ENCODE measurements at regions not wholly inside any gene's neighbourhood (a gene's known extent, or its start where the extent isn't known, plus 50 kb on each side); places are given as distances from the start of the nearest gene placed in this dataset.
A peak's percentile ranks its signal among the peaks of the same experiment; 100 is the strongest.
"Not testable (repeated sequence)": the region's sequence is repeated elsewhere in the genome, so short reads cannot be mapped to it uniquely, and the experiment has no call there.

DNA sequence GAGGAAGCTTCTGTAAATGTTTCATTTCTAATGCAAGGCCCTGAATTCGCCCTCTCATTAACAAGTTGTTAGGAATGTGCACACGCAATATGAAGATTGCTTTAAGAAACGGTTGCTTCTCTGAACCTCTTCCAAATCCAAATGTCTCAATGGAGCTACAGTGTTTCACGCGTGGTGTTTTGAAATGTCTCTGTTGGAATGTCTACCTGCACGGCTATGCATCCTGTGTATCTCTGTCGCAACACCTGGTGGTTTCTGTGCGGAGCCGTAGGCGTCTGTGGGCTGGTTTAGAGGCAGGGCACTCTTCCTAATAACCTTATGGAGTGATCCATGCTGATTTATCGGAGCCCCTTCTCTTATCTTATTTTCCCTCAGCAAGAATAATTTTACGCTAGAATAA lies 1584.2 kb upstream of the SLC10A2 start:
- no peak for DNase-seq

DNA sequence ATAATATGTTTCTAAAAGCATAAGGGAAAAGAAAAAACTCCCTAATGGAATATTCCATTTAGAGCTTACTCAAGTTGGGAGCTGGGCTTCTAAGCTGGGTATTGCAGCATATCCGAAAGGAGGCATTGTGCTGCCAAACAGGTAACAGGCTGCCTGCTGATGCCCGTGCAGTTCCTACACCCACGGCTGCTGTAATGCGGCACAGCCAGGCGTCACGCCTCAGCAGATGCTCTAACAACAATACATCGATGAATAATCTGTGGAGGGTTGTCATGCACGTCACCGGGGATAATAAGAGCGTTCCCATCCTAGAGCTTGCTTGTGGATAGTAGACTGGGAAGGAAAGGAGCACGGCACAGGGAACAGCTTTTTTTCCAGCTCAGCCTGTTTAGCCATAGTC lies 1582.1 kb upstream of the SLC10A2 start:
- DNase-seq = no peak

DNA sequence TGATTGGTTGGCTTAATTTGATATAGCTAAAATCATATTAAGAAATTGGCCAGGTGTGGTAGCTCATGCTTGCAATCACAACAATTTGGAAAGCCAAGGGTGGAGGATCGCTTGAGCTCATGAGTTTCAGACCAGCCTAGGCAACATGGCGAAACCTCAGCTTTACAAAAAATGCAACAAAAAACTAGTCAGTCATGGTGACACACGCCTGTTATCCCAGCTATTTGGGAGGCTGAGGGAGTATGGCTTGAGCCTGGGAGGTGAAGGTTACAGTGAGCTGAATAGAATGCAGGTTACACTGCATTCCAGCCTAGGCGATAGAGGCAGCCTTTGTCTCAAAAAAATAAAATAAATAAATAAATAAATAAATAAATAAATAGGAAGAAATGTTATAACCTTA lies 1579.6 kb upstream of the SLC10A2 start:
- no peak for DNase-seq

DNA sequence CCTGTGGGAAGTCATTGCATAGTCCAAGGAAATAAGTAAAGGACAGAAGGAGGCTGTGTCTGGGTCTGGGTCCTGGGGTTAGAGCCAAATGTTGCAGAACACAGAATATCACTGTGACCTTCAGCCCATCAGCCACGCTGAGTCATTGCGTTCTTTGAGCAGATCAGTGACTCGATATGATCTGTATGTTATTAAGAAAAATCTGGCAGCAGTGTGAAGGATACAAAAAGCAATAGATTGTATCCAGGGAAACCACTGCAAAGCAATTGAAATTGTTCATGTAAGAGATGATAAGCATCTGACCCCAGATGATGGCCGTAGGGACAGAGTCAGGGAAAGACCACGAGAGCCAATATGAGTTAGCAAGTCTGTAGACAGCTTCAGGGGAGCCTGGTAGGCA lies 1575.1 kb upstream of the SLC10A2 start:
- DNase-seq = peak; percentile 48

DNA sequence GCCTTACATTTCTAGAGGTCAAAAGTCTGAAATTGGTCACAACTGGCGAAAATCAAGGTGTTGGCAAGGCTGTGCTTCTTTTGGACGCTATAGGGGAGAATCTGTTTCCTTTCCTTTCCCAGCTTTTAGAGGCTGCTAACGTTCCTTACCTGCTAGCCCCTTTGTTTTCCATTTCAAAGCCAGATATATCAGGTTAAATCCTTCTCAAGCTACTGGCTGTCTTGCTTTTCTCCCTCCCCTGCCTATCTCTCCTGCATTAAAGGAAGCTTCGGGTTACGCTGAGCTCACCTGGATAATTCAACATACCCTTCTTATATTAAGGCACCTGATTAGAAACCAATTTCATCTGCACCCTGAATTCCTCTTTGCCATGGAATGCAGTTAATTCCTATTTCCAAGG lies 1569.7 kb upstream of the SLC10A2 start:
- DNase-seq = no peak

GRCh38 chr13:104634016-104634415 lies 1567.8 kb upstream of the SLC10A2 start:
- no peak for DNase-seq

GRCh38 chr13:104632736-104633135 lies 1566.5 kb upstream of the SLC10A2 start:
- no peak for DNase-seq

DNA sequence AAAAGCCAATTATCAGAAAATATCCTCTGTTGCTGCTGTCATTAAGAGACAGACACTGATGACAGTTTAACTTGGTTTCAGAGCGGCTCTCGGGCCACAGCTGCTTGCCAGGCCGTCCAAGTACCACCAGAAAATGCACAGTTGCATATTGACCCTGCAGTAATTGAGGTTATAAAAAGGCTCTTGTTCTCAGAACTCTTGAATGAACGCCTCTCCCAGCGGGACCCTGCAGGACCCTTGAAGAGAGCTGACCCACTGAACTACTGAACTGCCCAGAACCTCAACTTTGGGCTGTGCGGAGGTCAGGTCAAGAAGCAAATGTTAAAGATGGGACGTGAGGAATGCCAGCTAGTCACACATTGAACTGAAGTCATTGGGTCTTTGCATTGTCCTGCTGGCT lies 1559.0 kb upstream of the SLC10A2 start:
- no peak for DNase-seq

DNA sequence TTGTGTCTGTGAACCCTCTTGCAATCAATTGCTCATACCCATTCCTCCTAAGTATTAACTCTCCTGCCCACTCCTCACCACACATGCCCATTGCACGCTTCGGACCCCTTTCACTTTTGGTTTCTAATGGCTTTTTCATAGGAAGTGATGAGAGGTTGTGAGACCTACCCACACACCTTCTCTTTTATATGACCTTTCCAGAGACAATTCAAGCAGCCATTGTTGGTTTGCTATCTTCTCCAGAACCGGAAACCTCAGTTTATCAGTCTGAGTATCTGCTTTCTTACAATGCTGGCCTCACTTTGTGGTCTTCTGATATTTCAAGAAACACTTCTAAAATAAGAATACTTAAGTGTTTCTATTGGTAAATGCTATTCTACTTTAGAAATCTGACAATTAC lies 1550.8 kb upstream of the SLC10A2 start:
- DNase-seq = no peak

- no peak for DNase-seq
Observed at GRCh38 chr13:104614361-104615145, 1548.3 kb upstream of the SLC10A2 start.

DNA sequence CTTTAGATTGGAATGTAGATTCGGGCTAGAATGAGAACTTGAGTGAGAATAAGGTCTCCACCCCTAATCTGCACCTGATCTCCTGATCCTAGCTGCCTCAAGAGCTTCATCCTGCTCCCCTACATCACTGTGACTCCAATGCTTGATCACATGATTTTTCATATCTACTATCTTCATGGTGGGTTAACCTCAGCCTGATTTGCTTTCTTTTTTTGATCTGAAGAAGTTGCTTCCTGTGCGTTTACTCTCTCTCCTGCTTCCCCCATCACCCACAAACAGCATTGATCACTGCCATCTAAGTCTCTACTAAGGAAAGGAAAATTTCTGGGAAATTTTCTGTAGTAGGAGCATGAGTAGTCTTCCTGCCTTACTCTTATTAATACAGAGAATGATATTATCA lies 1542.1 kb upstream of the SLC10A2 start:
- no peak for DNase-seq

GRCh38 chr13:104605435-104605834 lies 1539.2 kb upstream of the SLC10A2 start:
- not testable (repeated sequence) for DNase-seq

DNA sequence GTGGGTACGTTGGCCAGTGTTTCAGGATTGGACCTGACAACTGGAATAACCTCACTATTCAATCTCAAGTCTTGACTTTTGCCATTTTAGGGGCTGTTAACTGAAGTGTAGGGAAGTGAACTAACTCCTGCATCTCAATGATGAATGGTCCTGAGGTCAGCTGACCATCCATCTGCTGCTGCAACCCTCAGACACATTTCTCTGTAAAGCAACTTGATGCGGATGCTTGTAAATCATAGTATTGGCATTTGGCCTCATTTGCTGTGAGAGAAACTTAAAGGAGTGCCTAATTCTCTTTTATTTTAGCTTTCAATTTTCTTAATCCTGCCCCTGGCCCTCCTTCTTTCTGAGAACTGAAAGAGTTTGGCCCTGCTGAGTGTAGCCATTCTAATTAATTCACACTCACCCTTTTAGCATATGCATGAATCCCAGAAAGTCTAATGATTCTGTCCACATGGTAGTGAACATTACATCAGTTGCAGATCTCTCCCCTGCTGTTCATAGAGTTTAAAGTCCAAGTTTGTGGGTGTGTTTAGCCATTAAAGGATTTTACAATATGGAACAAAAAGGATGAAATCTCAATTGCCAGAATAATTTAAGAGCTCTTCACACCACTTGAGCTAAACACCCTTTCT lies 1531.4 kb upstream of the SLC10A2 start:
- no peak for DNase-seq

GRCh38 chr13:104595511-104595910 lies 1529.3 kb upstream of the SLC10A2 start:
- no peak for DNase-seq

DNA sequence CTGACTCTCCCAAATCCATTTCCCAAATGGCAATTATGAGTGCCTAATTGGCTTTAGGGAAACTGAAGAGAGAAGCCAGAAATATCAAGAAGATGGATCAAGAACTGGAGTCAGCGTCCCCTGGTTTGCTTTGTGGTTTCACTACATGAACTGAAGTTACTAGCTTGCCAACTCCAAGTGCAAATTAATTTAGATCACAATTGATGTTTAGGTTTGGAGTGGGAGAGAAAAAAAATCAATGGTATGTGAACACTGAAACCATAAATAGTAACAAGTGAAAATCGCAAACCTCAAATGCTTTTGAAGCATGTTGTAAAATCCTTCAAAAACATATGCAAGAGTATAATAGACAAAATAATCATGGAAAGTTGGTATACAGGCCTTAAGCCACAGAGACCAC lies 1528.6 kb upstream of the SLC10A2 start:
- peak; percentile 50 for DNase-seq

GRCh38 chr13:104593693-104594092 lies 1527.5 kb upstream of the SLC10A2 start:
- no peak for DNase-seq

GRCh38 chr13:104593251-104593576 lies 1527.0 kb upstream of the SLC10A2 start:
- no peak for DNase-seq

DNA sequence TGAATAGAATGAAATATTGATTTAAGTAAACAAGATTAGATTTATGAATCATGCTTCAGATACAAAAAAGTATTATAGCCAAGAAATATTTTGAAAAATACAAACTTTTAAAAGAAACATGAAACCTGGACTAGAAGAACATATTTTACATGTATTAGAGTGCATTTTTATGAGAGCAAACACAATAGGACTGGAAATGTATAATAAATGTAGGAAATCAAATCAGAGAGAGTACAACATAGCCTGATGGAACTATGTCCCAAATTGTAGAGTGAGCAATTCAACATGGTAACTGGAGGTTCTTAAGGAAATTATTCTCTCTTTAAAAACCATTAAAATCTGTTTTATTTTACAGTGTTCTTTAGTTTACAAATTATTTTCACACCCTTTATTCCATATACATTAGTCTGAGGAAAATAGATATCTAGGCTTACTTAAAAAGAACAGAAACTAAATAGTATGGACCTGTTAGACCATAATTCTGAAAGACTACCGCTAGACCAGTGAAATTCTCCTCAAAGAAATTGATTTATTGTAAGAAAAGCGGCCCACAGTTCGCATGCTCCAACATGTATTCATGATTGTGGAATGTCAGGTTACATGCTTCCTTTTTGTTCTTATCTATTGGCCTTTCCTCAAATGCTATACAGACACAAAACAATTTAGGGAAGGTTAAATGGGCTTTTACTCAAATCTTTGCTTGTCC lies 1526.5 kb upstream of the SLC10A2 start:
- no peak for DNase-seq

GRCh38 chr13:104592127-104592526 lies 1525.9 kb upstream of the SLC10A2 start:
- DNase-seq = peak; percentile 87

DNA sequence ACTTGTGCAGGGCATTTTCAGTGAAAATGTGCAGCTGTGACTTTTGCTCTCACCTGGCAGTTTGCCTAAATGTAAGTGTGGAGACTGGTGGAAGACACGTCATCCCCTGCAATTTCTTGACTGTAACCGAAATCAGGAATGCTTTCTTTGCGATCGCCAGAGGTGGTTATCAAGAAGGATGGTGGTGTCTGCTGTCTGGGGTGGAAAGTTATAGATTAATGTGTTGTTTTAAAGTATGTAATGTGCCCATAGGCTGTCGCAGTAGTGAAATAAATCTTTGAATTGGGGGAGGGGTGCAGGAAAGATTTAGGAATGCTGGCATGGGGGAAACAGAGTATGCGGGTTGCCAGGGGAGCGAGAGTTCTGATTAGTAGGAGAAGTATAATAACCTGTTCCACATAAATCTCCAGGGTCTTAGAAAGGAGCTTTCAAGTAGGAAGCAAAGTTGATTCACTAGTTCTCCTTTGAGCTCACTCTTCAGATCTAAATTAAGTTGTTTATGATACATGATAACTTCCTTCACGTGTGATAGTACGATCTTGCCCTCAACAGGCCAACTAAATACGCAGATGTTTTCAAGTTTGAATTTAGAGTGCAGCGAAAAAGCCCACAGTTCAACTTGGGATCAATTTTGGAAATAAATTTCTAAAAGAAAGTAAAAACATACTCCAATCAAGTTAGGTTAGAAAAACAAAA lies 1520.0 kb upstream of the SLC10A2 start:
- DNase-seq = peak; percentile 80

GRCh38 chr13:104584481-104584880 lies 1518.3 kb upstream of the SLC10A2 start:
- peak; percentile 66 for DNase-seq

DNA sequence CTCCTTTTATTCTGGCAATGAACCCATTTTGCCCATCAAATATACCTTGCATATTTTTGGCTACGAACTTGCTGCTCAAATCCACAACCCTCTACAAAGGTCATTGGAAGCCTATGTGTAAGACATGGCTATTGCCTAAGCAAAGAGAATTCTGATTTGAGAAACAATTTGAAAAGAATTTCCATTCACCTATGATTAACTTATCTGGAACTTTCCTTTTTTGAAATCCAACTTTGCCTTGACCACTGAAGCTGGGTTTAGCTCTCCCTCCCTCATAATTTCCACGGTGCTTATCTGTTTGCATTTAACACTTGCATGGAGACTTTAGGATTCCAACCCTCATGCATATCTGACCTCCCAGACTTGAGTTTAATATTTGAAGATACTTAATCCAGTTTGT lies 1514.7 kb upstream of the SLC10A2 start:
- DNase-seq = no peak

- no peak for DNase-seq
Observed at GRCh38 chr13:104577071-104577815, 1511.0 kb upstream of the SLC10A2 start.

Data from fibroblast of skin of right biceps (primary cell).